ENCODE measurements at regions not wholly inside any gene's neighbourhood (a gene's known extent, or its start where the extent isn't known, plus 50 kb on each side); places are given as distances from the start of the nearest gene placed in this dataset.

- no peak for TF ChIP-seq CTCF (conservative IDR thresholded peaks at IDR 0.05; ENCODE audit: low read length)
- TF ChIP-seq EZH2phosphoT487 (IDR thresholded peaks at IDR 0.05; ENCODE audit: borderline replicate concordance, low read depth, low read length) = no peak
Observed at GRCh38 chr12:127620735-127621355, 646.1 kb upstream of the TMEM132C start.
